GM19452 (cell line): ENCODE measurements at regions not wholly inside any gene's neighbourhood (a gene's known extent, or its start where the extent isn't known, plus 50 kb on each side); places are given as distances from the start of the nearest gene placed in this dataset.
"Not testable (repeated sequence)": the region's sequence is repeated elsewhere in the genome, so short reads cannot be mapped to it uniquely, and the experiment has no call there.

ENCODE experiments used
- ATAC-seq: cut with Tn5 transposase; IDR thresholded peaks from one replicate; pipeline ENCODE4 v1.9.1; 2021; ENCODE audit not compliant: unreplicated experiment

DNA sequence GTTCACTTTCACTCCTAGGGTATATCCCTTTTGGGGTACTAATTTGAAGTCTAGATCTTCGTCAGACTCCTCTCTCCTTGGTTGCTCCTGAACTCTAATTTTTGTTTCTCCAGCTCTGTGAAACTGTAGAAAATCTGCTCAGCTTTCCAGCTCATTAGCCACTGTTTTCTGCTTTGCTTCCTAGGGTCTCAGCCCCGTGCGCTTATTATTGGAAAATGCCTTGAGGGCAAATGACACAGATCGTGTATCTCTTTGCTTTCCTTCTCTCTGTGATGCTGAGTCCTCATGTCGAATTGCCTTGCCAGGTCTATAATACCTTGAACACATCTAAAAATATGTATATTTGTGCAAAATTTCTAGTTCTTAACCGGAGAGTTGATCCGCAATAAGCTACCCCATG lies 731.1 kb downstream of the EDEM1 start:
- no peak for ATAC-seq

DNA sequence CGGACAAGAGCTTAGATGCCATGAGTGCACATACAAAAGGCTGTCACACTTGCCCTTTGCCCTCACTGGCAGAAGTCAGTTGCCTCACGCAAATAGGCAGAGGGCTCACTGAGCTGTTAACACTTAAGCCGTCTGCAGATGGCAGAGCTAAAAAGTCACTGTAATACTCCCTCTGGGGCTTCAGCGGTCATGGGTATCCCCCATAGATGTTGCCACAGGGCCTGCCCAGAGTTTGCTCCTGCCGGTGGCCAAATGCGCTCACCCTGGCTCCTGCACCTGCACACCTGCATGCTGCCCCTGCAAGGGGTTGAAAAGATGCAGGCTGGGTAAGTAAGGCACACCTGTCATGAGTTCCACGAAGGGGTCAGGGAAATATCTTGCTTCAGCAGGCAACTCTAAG lies 741.5 kb downstream of the EDEM1 start:
- ATAC-seq, result no peak

DNA sequence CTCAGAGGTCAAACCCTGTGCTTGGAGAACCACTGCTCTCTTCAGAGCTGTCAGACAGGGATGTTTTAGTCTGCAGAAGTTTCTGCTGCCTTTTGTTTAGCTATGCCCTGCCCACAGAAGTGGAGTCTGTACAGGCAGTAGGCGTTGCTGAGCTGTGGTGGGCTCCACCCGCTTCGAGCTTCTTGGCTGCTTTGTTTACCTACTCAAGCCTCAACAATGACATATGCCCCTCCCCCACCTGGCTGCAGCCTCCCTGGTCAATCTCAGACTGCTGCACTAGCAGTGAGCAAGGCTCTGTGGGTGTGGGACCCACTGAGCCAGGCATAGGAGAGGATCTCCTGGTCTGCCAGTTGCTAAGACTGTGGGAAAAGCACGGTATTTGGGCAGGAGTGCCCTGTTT lies 756.6 kb downstream of the EDEM1 start:
- ATAC-seq, result not testable (repeated sequence)

DNA sequence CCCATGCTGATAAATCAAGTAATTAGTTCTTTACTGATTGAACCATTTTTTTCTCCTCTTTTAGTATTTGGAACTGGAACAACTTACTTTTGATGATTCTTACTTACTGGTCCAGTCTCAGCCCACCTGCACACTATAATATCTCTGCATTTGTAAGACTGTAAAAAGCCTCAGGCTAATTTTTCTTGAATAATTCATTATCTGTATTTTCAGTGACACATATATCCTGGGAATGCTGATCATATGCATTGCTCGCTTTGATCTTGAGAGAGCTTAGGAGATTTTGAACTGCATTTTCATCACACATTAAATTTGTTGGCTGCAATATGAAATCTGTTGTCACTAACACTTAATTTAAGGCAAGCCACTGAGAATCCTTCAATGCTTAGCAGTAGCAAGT lies 760.6 kb downstream of the EDEM1 start:
- ATAC-seq, result no peak

DNA sequence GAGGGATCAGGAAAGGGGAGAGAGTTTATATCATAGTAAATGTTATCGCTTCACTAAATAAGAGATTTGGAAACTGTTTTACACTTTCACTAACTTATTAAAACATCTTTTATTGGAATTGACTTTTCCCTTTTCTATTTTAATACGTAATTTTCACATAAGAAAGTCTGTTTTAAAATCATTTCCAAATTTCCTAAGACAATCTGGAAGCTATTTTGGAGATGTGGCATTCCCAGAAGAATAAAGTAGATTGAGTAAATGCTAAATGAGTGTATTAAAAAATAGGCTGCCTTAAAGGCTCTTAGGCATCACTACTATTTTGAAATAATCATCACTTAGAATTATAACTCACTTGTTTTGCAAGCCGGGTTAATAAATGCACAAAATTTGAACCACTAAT lies 763.5 kb downstream of the EDEM1 start:
- ATAC-seq, result no peak

DNA sequence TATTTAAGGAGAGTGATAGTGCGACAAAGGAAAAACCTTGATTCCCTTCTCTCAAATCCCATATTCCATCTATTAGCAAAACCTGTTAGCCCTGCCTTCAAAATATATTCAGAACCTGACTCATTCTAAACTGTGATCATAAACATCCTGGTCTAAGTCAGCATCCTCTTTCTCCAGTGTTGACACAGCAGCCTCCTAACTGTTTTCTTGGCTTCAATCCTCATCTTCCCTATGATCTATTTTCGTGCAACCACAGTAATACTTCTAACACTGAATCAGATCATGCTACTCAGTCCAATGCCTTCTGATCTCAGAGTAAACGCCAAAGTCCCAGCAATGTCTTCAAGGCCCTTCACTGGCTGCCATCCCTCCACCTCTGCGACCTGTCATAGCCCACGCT lies 785.1 kb downstream of the EDEM1 start:
- no peak for ATAC-seq

DNA sequence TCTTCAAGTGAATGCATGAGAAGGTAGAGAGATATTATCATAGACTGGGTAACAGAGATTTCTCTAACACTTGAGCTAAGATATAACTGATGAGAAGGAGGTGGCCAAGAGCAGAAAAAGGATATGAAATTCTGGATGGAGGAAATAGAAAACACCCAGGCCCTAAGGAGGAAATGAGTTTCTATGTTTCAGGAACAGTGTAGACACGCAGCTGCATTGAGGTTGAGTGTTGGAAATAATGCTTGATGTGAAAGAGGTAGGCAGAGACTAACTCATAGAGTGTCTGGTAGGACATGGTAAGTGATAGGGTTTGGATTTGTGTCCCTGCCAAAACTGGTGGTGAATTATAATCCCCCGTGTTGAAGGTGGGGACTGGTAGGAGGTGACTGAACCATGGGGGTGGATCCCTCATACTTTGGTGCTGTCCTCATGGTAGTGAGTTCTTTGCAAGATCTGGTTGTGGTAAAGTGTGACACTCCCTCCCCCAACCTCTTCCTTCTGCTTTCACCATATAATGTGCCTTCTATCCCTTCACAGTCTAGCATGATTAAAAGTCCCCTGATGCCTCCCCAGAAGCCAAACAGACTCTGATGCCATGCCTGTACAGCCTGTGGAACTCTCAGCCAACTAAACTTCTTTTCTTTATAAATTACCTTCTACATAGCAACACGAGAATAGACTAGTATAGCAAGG lies 787.3 kb downstream of the EDEM1 start:
- no peak for ATAC-seq

DNA sequence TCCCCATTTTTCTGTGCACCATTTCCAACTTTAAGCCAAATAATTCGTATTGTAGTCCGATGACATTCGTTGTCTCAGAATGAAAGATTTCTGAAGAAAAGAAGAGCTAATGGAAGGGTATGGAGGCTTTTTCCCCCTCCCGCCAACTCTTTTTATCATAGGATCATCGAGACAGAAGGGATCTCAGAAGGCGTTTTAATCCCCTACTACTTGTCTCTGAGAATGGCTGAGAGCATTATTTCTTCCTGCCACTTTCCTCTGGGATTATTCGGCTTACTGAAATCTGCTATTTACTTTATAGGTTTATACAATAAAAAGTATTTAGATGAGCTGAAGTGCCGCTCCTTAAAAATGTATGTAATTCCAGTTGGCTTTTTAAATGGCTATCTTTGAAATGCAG lies 789.8 kb downstream of the EDEM1 start:
- ATAC-seq, result no peak

DNA sequence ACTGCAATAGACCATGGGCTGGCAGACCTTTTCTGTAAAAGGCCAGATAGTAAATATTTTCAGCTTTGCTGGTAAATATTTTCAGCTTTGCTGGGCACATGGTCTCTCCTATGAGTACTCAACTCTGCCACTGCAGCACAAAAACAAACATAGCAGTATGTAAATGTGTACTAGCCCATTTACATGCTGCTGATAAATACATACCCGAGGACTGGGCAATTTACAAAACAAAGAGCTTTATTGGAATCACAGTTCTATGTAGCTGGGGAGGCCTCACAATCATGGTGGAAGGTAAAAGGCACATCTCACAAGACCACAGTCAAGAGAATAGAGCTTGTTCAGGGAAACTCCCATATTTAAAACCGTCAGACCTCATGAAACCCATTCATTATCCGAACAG lies 793.0 kb downstream of the EDEM1 start:
- ATAC-seq, result no peak

DNA sequence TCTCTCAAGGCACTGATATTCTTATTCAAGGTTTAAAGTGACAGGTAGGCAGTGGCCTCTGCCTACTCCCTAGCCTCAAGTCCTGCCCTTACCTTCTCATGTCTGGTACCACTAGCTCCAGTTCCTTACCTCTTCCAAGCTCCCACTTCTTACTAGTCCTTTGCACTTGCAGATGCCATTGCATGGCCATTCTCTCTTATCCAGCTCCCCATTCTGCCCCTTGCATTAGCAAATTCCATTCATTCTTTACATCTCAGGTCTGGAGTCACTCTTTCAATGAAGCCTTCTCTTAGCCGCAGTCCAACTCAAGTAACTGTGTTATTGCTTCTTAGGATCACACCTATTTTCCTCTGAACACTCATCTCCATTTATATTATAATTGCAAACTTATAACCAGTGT lies 807.1 kb downstream of the EDEM1 start:
- ATAC-seq, result no peak

DNA sequence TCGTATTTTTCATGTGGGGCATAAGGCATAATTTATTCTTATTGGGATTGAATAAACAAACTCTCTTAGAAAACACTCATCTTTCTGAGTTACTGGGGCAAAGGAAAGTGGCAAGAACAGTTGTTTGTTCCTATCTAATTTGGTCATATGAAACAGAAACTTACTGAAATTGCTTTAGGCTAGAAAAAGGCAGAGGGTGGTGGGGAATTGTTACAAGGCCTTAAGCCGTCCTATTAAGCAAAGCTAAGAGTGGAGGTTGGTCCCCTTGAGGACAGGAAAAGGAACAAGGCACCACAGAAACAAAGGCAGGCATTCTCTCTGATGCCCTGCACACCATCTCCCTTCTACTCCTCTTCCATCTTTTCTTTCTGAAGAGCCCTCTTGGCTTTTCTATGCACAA lies 830.9 kb downstream of the EDEM1 start:
- ATAC-seq, result no peak

DNA sequence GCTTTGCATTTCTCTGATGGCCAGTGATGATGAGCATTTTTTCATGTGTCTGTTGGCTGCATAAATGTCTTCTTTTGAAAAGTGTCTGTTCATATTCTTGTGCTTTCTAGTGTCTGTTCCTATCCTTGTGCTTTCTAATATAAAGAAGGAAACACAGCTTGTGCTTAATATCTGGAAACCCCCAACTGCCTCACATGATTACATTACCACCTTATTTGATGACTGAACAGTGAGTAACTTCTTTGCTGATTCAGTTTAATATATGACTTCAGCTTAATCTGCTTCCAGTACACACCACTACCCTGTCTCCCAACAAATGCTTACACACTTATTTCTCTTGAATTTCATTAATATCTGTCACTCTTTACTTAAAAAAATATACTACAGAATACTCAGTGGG lies 835.1 kb downstream of the EDEM1 start:
- ATAC-seq, result no peak

DNA sequence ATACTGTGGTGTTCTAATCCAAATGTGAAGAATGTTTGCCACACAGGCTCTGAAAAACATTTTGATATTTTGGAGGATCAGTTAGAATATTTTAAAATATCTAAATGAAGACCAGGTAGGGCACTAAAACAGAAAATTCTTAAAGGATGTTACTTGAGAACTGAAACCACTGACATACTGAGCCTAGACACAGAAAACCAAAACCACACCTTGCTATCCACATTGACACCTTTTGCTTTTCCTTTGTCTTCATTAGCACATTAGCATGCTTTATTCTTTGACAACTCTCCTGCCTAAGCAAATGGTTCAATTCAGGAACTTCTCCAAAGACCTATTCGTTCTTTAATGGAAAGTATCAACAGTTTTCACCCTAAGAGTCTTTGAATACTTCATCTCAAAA lies 835.9 kb upstream of the GRM7 start:
- ATAC-seq, result no peak

DNA sequence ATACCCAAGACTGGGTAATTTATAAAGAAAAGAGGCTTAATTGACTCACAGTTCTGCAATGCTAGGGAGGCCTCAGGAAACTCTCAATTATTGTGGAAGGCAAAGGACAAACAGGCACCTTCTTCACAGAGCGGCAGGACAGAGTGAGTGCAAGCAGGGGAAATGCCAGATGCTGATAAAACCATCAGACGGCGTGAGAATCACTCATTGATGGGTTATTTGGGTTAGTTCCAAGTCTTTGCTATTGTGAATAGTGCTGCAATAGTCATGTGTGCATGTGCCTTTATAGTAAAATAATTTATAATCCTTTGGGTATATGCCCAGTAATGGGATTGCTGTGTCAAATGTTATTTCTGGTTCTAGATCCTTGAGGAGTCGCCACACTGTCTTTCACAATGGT lies 830.3 kb upstream of the GRM7 start:
- ATAC-seq, result not testable (repeated sequence)

DNA sequence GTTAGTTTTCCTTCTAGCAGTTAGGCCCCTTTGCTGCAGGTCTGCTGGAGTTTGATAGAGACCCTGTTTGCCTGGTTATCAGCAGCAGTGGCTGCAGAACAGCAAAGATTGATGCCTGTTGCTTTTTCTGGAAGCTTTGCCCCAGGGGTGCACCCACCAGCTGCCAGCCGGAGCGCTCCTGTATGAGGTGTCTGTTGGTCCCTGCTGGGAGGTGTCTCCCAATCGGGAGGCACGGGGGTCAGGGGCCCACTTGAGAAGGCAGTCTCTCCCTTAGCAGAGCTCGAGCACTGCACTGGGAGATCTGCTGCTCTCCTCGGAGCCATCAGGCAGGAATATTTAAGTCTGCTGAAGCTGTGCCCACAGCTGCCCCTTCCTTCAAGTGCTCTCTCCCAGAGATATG lies 825.3 kb upstream of the GRM7 start:
- no peak for ATAC-seq

DNA sequence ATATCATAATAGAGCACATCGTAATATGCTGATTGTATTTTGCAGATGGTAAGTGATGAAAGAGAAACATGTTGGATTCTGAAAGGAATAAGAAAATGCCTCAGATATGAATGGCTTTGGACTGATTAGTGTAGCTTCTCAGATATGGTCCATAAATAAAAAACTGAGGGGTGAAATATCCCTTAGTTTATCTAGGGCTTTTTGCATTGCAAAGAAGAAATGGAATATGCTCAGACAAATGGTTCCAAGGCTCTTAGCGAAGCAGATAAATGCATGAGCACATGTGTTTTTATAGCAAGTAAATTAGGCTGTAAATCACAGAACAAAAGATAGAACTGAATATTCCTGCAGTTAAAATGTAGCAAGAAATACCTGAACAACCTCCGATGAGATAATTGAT lies 820.9 kb upstream of the GRM7 start:
- ATAC-seq, result no peak

DNA sequence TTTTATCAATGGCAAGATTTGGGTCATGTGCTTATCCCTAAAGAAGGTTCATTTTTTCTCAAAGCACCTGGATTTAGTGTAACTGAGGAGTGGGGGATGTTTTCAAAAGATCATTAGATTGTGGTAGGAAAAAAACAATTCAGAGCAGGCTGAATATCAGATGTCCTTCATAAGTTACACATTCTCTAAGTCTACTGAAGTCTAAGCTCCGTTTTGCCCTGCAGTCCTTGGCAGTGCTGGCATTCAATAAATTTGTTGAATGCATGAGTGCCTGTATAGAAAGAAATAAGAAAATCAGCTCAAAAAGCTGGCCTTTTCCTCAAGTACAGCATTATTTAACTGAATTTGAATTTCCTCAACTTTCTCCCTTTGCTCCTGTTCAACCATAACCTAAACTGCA lies 819.0 kb upstream of the GRM7 start:
- no peak for ATAC-seq

DNA sequence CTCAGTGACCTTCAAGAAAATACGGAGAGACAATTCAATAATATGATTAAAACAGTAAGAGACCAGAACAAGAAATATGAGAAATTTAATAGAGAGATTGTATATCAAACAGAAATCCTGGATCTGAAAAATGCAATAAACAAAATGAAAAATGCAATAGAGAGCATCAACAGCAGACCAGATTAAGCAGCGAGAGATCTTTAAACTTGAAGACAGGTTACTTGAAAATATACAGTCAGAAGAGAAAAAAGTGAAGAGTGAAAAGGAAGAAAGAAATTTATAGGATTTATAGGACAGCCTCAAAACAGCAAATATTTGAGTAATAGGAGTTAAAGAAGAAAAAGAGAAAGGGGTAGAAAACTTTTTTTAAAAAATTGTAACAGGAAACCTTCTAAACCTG lies 813.9 kb upstream of the GRM7 start:
- no peak for ATAC-seq

DNA sequence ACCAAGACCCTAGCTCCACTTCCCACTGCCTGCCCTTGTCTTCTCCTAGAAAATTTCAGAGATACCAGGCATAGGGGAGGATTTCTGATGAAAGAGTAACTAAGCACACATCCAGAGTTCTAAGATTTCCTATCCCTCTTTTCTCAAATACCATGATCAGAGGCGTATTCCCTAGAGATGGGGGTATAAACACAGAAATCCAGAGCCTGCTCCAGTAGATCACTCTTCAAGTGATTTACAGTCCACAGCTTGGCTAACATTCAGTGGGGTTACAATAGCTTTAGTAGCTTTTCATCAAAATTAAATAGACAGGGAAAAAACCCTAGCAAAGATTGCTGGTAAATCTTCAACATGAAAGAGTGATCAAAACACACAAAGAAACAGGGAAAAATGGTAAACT lies 800.7 kb upstream of the GRM7 start:
- no peak for ATAC-seq

DNA sequence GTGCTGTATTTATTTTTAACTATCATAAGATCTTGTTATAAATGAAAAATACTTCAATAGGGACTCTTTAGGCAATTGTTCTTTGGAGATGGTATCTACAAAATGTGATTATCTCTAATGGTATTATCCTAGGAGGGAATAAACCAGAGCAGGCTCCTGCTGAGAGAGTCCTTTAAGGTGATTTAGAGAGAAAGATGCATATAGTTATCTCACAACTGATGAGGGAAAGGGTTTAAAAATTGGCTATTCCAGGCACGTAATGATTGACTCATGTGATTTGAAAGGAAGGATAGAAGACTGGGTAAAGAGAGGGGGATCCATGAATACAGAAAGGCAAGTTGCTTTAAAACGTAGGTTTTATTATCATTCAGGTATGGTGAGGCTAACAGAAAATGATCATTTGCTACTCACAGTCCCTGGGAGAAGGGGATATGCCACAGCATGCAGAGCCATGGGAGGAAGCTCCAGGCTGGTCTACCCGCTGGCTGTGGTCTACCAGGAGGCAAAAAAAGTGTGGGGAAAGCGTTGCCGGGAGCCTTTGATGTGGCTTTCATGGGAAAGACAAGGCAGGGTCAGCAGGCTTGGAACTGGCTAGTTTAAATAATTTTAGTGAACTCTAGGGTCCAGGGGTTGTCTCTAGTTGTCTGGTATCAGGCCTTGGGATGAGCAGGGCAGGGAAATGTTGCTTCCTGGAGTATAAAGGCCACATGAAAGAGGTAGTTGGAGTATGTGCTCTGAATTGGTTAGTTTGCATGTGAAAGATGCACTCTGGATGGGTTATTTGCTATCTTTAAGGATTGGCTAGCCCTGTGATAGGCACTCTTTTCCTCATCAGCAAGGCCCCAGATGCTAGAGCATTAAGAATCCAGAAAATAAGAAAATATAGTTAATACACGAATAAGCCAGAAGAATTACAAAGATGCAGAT lies 798.4 kb upstream of the GRM7 start:
- no peak for ATAC-seq

DNA sequence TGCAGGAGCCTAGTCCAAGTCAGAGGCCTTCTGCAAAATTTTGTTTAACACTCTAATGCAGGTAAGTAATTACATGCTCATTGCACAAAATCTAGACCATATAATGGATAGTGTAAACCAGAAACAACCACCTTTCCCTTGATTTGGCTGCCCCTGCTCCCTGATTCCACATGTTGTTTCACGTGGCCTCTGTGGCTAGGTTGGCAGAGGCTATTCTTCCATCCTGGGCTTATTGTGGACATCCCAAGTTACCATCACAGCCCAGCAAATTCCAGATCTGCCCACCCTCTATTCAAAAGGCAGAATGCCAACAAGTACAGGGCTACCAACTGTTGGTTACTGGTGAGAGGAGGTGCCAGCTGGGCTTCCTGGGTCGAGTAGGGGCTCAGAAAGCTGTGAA lies 794.5 kb upstream of the GRM7 start:
- ATAC-seq, result no peak

DNA sequence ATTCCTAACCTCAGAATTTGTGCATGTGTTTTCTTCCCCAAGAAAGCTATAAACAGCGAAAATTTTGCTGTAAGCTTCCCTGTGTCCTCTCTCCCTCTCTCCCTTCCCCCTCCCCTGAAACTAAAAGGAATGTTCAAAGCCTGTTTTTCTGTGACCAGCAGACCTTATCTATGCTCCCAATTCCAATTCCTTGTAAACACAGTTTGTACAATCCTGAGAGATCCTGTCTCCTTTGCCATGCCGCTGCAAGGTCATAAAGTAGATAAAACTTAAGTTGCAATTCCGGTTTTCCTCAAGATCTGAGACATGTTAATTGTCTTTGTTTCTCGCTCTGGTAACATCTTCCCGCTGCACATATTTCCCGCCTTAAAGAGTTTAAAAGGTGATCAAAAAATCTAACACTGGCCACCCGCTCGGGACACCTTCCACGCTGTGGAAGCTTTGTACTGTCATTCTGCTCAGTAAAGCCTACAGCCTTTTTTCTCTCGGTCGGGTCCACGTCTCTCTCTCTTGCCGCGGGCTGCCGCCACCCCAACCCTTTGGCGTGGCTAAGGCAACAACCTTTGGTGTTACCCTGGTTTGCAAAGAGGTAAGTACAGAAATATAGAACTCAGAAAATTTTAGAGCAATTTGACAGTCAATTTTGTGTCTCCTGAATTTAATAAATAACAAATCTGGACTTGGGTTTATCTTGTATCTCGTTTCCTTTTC lies 793.9 kb upstream of the GRM7 start:
- ATAC-seq, result not testable (repeated sequence)
